ENCODE measurements at regions not wholly inside any gene's neighbourhood (a gene's known extent, or its start where the extent isn't known, plus 50 kb on each side); places are given as distances from the start of the nearest gene placed in this dataset.

- TF ChIP-seq CTCF (IDR thresholded peaks at IDR 0.05 in 8 of 11, conservative IDR thresholded peaks at IDR 0.05 in 3 of 11) (no peak), POLR2A (IDR thresholded peaks at IDR 0.05) (no peak), POLR2AphosphoS5 (IDR thresholded peaks at IDR 0.05) (no peak)
These were observed 443.7 kb downstream of the CENPC start for GRCh38 chr4:67101612-67102011.
